ENCODE measurements at regions not wholly inside any gene's neighbourhood (a gene's known extent, or its start where the extent isn't known, plus 50 kb on each side); places are given as distances from the start of the nearest gene placed in this dataset.

DNA sequence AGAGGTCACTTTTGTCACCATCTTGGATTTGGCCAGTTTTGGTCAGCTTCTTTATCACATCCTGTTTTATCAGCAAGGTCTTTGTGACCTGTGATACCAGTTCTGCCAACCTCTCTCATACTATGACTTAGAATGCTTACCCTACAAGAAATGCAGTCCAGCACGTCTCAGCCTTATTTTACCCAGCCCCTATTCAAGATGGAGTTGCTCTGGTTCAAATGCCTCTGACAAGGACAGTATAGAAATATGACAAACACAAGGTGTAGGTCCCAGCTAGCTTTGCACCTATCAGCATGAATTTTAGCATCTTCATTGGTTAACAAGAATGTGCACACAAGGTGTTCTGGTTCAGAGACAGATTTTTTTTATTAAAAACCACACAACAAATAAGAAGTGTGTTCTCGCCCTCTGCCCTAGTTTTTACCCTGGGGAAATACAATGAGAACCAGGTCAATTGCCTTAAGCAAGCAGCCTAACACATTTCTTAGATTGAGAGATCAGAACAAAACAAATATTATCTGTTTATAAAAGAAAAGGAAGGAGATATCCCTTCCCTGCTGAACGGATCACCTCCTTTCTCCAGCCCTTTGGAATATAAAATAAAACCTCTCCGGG, 962.3 kb upstream of the PRKX start:
- TF ChIP-seq MAFK (IDR thresholded peaks at IDR 0.05; ENCODE audit: partially characterized antibody): no peak
- TF ChIP-seq, protein P1, sequence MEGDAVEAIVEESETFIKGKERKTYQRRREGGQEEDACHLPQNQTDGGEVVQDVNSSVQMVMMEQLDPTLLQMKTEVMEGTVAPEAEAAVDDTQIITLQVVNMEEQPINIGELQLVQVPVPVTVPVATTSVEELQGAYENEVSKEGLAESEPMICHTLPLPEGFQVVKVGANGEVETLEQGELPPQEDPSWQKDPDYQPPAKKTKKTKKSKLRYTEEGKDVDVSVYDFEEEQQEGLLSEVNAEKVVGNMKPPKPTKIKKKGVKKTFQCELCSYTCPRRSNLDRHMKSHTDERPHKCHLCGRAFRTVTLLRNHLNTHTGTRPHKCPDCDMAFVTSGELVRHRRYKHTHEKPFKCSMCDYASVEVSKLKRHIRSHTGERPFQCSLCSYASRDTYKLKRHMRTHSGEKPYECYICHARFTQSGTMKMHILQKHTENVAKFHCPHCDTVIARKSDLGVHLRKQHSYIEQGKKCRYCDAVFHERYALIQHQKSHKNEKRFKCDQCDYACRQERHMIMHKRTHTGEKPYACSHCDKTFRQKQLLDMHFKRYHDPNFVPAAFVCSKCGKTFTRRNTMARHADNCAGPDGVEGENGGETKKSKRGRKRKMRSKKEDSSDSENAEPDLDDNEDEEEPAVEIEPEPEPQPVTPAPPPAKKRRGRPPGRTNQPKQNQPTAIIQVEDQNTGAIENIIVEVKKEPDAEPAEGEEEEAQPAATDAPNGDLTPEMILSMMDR (IDR thresholded peaks at IDR 0.05): no peak
- TF ChIP-seq, protein P2, sequence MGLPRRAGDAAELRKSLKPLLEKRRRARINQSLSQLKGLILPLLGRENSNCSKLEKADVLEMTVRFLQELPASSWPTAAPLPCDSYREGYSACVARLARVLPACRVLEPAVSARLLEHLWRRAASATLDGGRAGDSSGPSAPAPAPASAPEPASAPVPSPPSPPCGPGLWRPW (IDR thresholded peaks at IDR 0.05): no peak
- no peak for TF ChIP-seq EP300 (IDR thresholded peaks at IDR 0.05)
- TF ChIP-seq, protein P3, sequence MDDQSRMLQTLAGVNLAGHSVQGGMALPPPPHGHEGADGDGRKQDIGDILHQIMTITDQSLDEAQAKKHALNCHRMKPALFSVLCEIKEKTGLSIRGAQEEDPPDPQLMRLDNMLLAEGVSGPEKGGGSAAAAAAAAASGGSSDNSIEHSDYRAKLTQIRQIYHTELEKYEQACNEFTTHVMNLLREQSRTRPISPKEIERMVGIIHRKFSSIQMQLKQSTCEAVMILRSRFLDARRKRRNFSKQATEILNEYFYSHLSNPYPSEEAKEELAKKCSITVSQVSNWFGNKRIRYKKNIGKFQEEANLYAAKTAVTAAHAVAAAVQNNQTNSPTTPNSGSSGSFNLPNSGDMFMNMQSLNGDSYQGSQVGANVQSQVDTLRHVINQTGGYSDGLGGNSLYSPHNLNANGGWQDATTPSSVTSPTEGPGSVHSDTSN (IDR thresholded peaks at IDR 0.05): no peak
- no peak for TF ChIP-seq POLR2A (IDR thresholded peaks at IDR 0.05; ENCODE audit: low read length)
- no peak for TF ChIP-seq CBX2 (IDR thresholded peaks at IDR 0.05; ENCODE audit: borderline replicate concordance, low read depth)
- no peak for TF ChIP-seq NFE2L2 (conservative IDR thresholded peaks at IDR 0.05; ENCODE audit: low read length)

All from A549 (cell line).